ENCODE measurements at regions not wholly inside any gene's neighbourhood (a gene's known extent, or its start where the extent isn't known, plus 50 kb on each side); places are given as distances from the start of the nearest gene placed in this dataset.
A peak's percentile ranks its signal among the peaks of the same experiment; 100 is the strongest.

DNA sequence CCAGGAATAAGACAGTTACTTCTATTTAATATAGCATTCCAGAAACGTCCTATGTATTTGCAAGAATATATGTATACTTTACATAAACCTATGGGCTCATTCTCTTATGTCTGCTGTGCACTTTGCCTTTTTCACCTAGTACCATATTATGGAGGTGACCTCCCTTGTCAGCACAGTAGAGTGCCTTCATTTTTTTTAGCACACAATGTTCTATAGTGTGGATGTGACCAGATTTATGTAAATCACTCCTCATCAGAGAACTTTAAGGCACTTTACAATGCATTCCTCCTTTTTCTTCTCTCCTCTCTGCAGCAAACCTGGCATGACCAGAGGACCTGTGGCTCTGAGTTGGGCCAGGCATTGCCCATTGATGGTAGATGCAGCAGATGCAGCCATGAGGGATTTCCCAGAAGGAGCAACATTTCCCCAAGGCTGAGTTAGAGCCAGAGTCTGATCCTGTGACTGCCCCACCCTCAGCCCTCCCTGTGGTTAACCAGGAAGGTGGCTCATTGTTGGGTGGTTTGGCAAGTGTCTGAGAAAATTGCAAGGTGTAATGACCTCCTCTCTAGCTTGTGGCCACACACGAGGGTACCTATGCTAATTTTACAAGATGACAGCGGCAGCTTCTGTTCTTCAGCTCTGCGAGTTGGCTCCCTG lies 76.5 kb upstream of the DLX2 start:
- Mint-ChIP-seq H3K9me3 (ENCODE audit: unreplicated experiment) (no peaks in the 10 kb centered on the region), H3K27ac (ENCODE audit: low read depth, unreplicated experiment) (peak overlapping the region; percentile 9), H3K4me1 (ENCODE audit: insufficient read depth, unreplicated experiment) (peaks cover 28% of the 10 kb centered on the region), H3K4me3 (ENCODE audit: unreplicated experiment) (no peak overlapping the region), H3K36me3 (ENCODE audit: insufficient read depth, unreplicated experiment) (no peaks in the 10 kb centered on the region), H3K27me3 (ENCODE audit: insufficient read depth, unreplicated experiment) (no peaks in the 10 kb centered on the region)
- no peak for TF ChIP-seq CTCF (IDR thresholded peaks at IDR 0.05; ENCODE audit: unreplicated experiment)
- DNase-seq (ENCODE audit: unreplicated experiment): peak; percentile 89
- BruUV-seq (replicated peaks): no TSS peak
- intact Hi-C loops (cut with micrococcal nuclease): no loop called here
- POLR2A ChIA-PET: interaction anchor here (0.6 to 6.5 kb wide), 13 partner anchors 17 to 496 kb away, joined by 3 to 75 read pairs (median 5); partner anchors contain the start of gene ITGA6
- CTCF ChIA-PET: interaction anchor here (0.7 to 3.0 kb wide), 13 partner anchors 15 to 475 kb away, joined by 3 to 18 read pairs (median 4); no protein-coding TSS in a partner anchor

- TF ChIP-seq CTCF (IDR thresholded peaks at IDR 0.05; ENCODE audit: unreplicated experiment): no peak
- Mint-ChIP-seq H3K27ac (ENCODE audit: low read depth, unreplicated experiment) (peak overlapping the region; percentile 44), H3K4me3 (ENCODE audit: unreplicated experiment) (no peak overlapping the region), H3K4me1 (ENCODE audit: insufficient read depth, unreplicated experiment) (peaks cover 28% of the 10 kb centered on the region), H3K9me3 (ENCODE audit: unreplicated experiment) (peaks cover 16% of the 10 kb centered on the region), H3K36me3 (ENCODE audit: insufficient read depth, unreplicated experiment) (no peaks in the 10 kb centered on the region), H3K27me3 (ENCODE audit: insufficient read depth, unreplicated experiment) (no peaks in the 10 kb centered on the region)
- DNase-seq (ENCODE audit: unreplicated experiment): no peak
- intact Hi-C loops (cut with micrococcal nuclease): loop anchor here (2.0 kb wide), 1 partner anchor 15 kb away; no protein-coding TSS in a partner anchor
- CTCF ChIA-PET: interaction anchor here (1.0 to 1.2 kb wide), 2 partner anchors 50 to 261 kb away, joined by 3 to 4 read pairs; no protein-coding TSS in a partner anchor
- POLR2A ChIA-PET: interaction anchor here (0.7 to 6.5 kb wide), 5 partner anchors 14 to 282 kb away, joined by 3 to 75 read pairs (median 3); no protein-coding TSS in a partner anchor
- no TSS peak for BruUV-seq (replicated peaks)
These were observed 79.1 kb upstream of the DLX2 start for GRCh38 chr2:172181840-172182239.

DNA sequence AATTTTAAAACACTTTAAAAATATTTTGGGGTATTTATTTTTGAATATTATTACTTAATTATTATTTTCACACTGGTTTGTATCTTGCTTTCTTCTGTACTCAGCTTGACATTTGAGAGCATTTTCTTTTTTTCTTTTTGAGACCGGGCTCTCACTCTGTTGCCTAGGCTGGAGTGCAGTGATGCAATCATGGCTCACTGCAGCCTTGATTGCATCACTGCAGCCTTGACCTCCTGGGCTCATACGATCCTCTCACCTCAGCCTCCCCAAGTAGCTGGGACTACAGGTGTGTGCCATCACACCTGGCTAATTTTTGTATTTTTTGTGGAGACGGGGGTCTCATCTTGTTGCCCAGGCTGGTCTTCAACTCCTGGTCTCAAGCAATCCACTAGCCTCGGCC lies 79.9 kb upstream of the DLX2 start:
- ChIA-PET POLR2A (interaction anchor here (1.0 to 6.5 kb wide), 3 partner anchors 13 to 281 kb away, joined by 3 to 75 read pairs (median 6); no protein-coding TSS in a partner anchor), CTCF (interaction anchor here (1.0 kb wide), 1 partner anchor 49 kb away, joined by 3 read pairs; no protein-coding TSS in a partner anchor)
- no peak for TF ChIP-seq CTCF (IDR thresholded peaks at IDR 0.05; ENCODE audit: unreplicated experiment)
- peaks cover 16% of the 10 kb centered on the region for H3K9me3 Mint-ChIP-seq (ENCODE audit: unreplicated experiment)
- DNase-seq (ENCODE audit: unreplicated experiment): peak; percentile 24
- no peak overlapping the region for H3K4me3 Mint-ChIP-seq (ENCODE audit: unreplicated experiment)
- no peak overlapping the region for H3K27ac Mint-ChIP-seq (ENCODE audit: low read depth, unreplicated experiment)
- intact Hi-C loops (cut with micrococcal nuclease): loop anchor here (2.0 kb wide), 1 partner anchor 14 kb away; no protein-coding TSS in a partner anchor
- H3K4me1 Mint-ChIP-seq (ENCODE audit: insufficient read depth, unreplicated experiment): peaks cover 28% of the 10 kb centered on the region
- no peaks in the 10 kb centered on the region for H3K36me3 Mint-ChIP-seq (ENCODE audit: insufficient read depth, unreplicated experiment)
- H3K27me3 Mint-ChIP-seq (ENCODE audit: insufficient read depth, unreplicated experiment): no peaks in the 10 kb centered on the region
- BruUV-seq (replicated peaks): no TSS peak

GRCh38 chr2:172193331-172194089 lies 90.8 kb upstream of the DLX2 start:
- intact Hi-C loops (cut with micrococcal nuclease): no loop called here
- ChIA-PET CTCF (interaction anchor here (0.6 to 2.2 kb wide), 8 partner anchors 13 to 381 kb away, joined by 3 to 8 read pairs (median 4); no protein-coding TSS in a partner anchor), POLR2A (interaction anchor here (0.7 to 5.1 kb wide), 13 partner anchors 14 to 500 kb away, joined by 3 to 155 read pairs (median 4); no protein-coding TSS in a partner anchor)
- no peak for TF ChIP-seq CTCF (IDR thresholded peaks at IDR 0.05; ENCODE audit: unreplicated experiment)
- H3K9me3 Mint-ChIP-seq (ENCODE audit: unreplicated experiment): peaks cover 15% of the 10 kb centered on the region
- peaks cover 27% of the 10 kb centered on the region for H3K4me1 Mint-ChIP-seq (ENCODE audit: insufficient read depth, unreplicated experiment)
- no peak overlapping the region for H3K27ac Mint-ChIP-seq (ENCODE audit: low read depth, unreplicated experiment)
- DNase-seq (ENCODE audit: unreplicated experiment): no peak
- no peaks in the 10 kb centered on the region for H3K27me3 Mint-ChIP-seq (ENCODE audit: insufficient read depth, unreplicated experiment)
- no TSS peak for BruUV-seq (replicated peaks)
- peaks cover 14% of the 10 kb centered on the region for H3K36me3 Mint-ChIP-seq (ENCODE audit: insufficient read depth, unreplicated experiment)
- no peak overlapping the region for H3K4me3 Mint-ChIP-seq (ENCODE audit: unreplicated experiment)

Data from MCF 10A (cell line).